IPS DF 4.7 (cell line): ENCODE measurements at regions not wholly inside any gene's neighbourhood (a gene's known extent, or its start where the extent isn't known, plus 50 kb on each side); places are given as distances from the start of the nearest gene placed in this dataset.

Experiments
- DNase-seq: peaks from one replicate; pipeline ENCODE4 v3.0.0-alpha.2; 2013; ENCODE audit warnings: low spot score; ENCODE audit errors: extremely low read depth

DNA sequence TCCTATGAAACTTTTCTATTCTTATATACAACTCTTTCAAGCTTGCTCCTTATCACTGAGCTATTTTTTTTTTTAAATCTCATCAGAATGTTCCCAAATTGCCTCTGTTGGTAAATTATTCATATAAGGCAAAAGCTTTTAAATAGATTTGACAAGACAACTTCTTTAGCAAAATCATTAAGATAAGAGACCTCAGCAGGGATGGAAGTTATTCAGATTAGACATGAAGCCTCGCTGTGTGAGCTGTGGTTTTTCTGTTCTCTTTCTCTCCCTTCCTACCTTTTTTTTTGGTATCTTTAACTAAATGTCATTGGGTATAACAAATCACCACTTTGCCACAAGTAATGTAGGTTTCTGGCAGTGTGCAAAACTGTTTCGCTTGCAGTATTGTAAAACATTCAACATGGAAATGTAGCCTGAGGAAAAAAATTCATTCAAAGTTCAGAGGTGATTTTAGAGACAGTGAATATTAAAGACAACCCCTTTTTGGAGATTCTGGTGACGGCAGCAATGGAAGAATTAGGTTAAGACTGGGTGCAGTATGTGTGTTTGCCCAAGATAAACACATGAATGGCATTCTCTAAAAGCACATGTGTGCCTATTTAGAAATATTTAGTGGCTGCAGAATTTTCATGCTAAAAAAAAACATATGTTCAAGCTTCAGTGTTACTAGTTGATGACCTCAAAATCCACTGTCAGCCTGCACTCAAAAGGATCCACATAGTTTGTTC lies 467.1 kb downstream of the ZNF608 start:
- no peak for DNase-seq

DNA sequence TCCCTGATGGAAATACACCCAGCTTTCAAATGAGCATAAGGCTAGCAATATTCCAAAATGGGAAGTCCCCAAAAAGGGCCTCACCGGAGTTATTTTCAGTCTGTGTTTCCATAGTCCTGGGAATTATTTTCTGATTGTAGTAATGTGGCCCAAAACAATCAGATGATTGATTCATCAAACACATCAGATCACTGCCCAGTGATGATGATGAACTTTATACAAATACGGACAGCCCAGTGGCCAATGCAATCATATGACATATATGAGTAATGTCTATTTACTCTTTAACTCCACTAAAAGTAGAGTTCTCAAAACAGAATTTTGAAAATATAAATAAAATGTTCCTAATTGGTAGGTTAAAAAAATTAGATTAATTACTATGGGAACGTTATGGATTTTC lies 467.8 kb downstream of the ZNF608 start:
- no peak for DNase-seq

DNA sequence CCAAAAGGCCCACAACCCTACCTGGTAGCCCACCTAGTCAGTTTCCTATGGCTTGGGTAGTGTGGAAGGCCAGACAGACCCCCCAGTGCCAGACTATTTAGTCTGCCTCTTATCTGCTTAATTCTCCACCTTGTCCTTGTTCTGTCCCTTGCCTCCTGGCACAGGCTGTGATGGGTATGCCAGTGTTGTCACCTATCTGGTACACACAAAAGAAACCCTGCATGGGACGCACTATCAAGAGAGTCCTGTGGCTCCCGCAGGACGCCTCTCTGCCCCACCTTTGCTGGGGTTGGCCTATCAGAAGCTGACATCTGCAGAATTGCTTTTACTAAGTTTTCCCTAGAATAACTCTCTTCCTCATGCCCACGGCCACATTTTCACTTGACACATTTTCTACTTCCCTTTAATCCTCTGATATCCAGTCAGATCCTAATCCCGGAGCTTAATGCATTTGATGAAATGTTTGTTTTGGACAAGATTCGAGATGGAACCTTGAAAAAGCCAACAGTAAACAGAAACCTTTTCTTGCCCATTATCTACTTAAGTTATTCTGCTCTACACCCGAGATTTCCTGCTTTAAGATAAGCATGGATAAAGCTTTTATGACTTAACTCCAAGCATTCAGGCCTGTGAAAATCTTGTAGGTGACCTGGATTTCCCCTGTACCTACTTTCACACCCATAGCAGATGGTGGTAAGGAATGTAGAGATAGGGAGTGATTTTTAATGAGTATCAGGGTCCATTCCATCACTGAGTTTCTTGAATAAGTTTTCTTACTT lies 468.5 kb downstream of the ZNF608 start:
- no peak for DNase-seq

DNA sequence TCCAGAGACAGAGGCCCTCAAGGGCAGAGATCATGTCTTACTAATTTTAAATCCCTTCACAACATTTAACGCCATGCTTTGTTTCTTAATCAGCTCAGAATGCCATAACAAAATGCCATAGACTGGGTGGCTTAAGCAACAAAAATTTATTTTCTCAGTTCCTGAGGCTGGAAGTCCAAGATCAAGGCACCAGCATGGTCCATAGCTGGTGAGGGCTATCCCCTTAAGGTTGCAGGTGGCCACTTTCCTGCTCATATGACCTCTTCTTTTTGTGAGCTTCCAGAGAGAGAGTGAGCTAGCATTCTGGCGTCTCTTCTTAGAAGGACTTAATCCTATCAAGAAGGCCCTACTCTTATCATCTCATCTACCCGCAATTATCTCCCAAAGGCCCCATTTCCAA lies 470.3 kb downstream of the ZNF608 start:
- no peak for DNase-seq

DNA sequence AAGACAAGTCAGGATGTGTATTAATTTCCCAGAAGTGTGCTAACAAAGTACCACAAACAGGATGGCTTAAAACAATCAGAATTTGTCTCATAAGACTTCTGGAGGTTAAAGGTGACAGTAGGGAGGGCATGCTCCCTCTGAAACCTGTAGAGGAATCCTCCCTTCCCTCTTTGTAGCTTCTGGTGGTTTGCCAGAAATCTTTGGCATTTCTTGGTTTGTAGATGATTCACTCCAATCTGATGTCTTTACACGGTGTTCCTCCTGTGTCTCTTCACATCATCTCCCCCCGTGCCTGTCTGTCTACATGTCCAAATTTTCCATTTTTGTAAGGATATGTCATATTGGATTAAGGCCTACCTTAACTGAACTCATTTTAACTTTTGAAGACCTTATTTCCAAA lies 471.5 kb downstream of the ZNF608 start:
- no peak for DNase-seq

DNA sequence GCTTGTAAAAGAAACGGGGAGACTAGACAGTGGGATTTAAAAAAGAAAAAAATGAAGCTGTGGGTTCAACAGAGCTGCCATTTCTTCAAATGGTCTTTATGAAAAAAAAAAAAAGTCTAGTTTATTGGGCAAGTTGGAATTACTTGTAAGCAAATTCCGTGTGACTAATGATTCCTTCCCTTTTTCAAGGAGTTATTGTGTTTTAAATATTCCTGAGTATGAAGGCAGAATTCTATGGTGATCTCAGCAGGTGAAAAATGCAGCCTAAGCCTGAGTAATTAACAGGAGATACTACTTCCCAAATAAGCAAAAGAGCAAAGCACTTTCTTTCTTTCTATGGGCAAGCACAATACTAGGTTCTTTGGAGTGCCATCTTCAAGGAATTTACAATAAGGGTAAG lies 481.9 kb downstream of the ZNF608 start:
- no peak for DNase-seq

DNA sequence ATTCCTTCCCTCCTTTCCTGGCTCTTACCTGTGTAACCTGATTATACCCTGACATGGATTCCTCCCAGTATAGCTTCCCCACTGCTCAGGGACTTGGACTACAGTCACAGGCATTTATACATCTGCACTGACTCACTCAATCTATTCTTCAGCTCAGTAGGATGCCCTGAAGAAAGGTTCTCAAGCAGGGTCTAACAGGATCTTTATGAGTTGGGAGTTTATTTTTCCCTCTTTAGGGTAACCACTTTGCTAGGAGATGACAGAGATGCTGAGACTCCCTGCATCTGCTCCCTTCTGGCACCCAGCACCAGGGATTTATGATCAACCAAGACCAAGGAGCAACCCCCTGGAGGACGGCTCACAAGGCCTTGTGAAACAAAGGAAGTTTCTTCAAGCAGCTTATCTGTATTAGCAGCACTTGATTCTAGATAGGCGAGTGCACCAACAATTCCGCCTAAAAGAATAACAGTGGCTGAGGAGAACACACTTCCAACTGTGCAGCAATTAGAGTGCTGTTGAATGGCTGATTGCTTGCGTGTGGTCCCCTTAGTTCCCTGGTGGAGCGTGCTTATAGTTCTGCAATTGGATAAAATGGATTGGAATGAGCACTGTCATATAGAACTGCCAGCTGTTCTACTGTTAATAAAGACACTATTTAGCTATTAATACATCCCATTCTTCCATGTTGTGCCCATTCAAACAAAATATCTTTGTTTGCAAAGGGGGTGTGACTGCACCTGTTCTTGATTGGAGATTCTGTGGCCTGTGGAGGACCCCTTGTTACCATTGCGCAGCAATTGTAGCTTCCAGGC lies 482.6 kb downstream of the ZNF608 start:
- no peak for DNase-seq

DNA sequence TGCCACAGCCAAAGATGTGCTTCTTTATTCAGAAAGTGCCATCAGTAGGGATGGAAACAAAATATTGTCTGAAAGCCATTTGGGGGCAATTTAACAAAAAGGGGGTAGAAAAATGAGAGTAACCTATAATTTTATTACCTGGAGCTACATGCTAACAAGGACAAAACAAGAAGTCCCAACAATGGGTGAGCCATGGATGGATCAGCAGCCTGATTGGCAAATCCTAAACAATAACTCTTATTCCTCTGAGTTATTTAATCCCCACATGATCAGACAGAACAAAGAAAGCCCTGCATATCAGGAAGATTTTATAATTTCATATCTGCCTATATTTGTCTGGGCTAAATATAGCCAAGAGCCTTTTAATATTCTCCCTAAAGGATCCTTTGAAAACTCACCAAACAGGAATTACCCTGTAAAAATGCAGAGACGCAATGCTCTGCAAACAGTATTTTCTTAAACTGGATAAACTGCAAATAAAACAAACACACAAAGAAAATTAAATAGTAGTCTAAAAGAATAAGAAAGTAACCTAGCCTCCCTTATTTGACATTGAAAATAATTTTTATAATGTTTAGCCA lies 483.4 kb downstream of the ZNF608 start:
- no peak for DNase-seq

DNA sequence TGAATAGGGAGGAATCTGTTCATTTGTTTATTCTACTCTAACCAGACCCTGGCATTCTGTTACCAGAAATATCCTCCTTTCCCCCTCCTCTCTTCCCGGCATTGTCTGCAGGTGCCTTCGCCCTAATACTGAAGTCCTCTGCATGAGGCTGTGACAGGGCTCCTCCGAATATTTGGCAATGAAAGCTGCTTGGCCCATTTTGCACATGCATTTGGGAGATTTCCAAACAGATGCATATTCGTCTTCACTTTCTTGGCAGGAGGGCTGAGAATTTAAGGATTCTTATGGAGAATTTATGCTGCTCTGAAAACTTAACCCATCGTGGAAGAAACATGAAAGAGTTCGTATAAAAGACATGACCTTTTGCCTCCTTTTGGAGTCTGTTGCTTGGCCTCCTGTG lies 484.0 kb downstream of the ZNF608 start:
- no peak for DNase-seq

DNA sequence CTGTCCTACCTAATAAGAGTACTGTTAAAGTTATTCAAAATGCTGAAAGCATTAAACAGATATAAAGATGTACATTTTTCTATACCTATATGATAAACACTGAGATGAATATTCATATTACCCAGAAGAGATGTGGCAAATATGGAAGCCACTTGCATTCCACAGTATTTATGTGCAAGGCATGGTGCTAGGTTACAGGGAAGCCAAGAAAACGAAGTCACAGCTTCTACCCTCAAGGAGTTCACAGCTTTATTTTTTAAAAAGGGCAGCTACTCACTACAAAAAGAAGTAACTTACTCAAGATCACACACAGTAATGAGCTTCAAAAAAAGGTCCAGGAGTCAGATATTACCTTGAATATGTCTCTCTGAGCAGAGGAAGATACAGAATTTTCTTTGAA lies 484.6 kb downstream of the ZNF608 start:
- no peak for DNase-seq

DNA sequence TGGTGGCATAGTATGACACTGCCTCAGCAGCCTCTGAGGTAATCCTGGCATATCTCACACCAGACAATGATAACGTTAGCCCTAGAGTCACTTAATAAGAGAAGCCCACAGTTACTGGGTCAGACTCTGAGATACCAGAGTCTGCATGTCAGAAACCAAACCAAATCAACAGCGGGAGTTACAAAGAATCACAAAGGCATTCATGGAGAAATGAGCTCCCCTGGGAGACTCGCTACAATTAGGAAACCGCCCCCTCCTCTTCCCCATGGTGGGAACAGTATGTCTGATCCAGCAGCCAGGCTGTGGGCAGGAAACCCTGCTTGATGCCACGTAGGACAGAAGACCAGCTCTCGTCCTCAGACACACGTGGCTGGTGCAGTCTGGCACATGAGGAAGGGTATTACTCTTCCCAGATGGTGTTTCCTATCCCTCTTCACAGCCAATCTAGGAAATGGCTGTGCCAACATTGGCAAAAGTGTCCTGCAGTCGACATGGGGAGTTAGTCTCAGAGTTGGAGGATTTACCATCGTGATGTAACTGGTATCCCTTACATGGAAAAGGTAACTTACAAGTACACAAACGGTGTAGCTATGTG lies 485.4 kb downstream of the ZNF608 start:
- DNase-seq = no peak

DNA sequence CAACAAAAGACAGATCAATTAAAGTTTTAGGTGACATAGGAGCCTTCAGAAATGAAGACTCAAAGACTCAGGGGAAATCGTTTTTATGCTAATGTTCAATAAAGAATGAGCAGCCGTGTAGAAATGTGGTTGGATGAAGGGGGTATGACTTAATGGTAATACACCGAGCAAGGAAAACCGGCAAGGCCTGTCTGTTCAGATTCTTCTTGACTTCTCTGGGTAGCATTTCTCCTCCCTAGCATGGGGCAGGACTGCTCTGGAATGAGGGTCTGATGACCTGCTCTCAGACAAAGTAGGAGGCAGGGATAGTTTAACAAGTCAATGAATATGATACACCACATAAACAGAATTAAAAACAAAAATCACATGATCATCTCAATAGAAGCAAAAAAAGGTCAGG lies 487.4 kb downstream of the ZNF608 start:
- no peak for DNase-seq

DNA sequence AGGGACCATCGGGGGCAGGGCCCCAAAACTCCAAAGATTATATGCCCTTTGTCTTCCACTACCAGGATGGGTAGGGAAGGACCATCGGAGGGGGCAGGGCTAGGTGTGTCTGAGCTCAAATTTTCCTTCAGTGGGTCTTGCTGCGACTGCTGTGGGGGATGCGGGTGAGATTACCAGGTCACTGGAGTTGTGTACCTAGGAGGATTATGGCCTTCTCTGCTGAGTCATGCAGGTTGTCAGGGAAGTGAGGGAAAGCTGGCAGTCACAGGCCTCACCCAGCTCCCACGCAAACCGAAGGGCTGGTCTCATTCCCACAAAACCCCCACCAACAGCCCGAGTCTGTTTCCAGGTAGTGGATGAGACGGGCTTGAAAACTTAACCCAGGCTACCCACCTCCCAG lies 489.4 kb downstream of the ZNF608 start:
- DNase-seq = no peak

DNA sequence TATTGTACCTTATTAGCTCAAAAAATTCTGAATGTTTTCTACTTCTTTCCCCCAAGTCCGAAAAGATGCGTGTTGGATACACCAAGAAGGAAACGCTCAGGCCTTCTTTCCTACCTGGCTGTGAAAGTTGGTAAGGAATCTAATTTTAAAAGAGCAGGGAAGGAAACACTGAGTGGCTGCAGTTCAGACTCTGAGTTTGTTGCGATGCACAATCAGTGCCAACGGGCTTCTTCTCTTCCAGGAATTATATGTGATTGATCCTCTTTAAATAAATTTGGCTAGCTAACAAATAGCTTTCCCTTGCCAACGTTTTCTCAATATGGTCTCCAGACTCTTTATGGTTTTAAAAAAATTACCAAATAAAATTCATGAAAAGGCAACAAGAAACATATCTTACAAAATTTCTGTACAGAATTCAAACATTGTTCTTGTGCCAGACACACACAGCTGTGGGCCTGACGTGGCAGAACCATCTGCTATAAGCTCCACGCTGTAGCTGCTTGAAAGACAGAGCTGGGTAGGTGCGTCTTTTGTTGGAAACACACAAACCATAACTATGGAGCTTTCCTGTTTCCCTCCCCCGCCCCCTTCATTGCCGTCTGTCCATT lies 493.1 kb downstream of the ZNF608 start:
- DNase-seq = no peak

DNA sequence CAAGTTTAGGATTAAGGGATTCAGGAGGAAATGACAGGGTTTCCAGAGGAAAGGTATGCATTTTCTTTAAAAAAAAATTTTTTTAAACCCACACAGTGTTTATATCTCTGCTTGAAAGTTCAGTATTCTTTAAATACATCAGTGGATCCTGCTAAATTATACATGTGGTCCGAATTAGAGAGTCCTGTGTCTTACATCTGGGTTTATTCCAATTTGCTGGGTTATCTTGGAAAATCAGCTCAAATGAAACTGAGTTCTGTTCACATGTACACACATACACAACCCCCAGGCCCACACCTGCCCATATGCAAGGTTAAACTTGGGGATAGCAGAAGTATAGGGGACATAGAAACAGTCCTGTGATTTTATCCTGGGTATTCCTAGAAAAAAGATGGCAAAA lies 493.7 kb downstream of the ZNF608 start:
- no peak for DNase-seq

DNA sequence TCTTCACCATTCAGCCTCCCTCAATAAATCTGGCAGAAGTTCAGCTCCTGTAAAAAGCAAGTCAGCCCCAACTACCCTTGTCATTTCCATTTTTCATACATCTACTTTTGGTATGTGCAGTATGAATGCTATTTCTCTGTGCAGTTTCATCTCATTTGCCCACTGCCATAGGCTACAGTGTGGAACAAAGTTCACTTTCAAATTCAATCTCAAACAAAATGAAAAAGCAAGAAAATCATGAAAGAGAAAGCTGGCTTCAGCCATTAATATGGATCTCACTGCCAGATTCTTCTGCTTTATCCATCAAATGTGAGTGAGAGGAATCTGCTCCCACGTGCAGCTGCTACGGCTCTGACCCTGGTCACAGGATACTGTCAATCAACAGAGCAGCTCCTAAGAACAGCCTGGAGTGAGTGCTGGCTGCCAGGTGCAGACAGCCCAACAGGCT lies 494.2 kb downstream of the ZNF608 start:
- no peak for DNase-seq

DNA sequence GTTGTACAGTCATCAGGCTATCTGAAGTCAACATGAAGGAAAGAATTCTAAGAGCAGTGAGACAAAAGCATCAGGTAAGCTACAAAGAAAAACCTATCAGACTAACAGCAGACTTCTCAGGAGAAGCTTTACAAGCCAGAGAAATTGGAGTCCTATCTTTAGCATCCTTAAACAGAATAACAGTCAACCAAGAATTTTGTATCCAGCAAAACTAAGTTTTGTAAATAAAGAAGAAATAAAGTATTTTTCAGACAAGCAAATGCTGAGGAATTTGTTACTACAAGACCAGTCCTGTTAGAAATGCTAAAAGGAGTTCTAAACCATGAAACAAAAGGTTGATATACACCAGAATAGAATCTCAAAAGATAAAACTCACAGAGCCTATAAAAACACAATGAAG lies 501.2 kb downstream of the ZNF608 start:
- no peak for DNase-seq

DNA sequence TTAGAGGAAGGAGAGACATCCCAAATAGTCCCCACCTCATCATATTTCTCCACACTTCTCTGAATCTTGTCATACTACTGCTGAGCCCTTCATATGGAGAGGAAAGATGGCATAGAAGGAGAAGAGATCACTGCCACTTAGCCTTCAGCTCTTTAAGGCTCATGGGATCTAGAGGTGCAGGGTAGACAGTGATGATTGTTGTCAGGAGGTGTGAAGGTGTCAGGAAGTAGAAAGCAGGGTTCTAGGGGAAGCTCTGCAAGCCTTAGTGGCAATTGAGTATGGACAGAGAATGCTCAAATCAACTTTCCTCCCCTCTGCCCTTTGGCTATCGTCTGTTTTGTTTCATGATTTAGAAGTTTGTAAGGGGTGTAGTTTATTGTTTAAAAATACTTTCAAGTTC lies 505.7 kb downstream of the ZNF608 start:
- no peak for DNase-seq

DNA sequence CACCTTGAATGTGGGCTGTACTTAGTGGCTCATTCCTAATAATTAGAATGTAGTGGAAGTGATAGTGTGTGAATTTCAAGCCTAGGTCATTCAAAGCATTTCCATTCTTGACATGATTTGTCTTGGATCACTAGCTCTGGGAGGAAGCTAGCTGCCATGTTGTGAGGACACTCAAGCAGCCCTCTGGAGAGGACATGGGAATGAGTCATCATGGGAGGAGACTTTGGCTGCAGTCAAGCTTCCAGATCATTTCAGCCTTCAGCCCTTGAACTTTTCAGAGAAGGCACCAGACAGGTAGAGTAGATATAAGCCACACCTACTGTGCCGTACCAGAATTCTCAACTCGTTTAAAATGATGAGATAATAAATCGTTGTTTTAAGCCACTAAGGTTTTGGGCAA lies 506.9 kb downstream of the ZNF608 start:
- DNase-seq = no peak

DNA sequence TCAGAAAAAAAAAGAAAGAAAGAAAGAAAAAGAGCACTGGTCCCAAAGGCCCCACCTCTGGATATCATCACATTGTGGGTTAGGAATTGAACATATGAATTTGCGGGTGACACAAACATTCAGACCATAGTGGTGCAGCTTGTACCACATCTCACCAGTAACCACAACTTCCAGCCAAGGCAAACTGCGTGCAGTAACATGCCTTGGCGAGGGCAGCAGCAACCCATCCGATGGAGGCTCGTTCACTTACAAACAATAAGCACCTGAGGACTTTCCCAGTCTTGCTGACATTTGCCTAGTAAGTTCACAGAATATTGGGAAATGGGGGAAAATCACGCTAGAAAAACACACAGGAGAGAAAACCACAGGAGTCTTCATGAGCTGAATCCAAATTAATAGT lies 508.1 kb downstream of the ZNF608 start:
- DNase-seq = no peak

DNA sequence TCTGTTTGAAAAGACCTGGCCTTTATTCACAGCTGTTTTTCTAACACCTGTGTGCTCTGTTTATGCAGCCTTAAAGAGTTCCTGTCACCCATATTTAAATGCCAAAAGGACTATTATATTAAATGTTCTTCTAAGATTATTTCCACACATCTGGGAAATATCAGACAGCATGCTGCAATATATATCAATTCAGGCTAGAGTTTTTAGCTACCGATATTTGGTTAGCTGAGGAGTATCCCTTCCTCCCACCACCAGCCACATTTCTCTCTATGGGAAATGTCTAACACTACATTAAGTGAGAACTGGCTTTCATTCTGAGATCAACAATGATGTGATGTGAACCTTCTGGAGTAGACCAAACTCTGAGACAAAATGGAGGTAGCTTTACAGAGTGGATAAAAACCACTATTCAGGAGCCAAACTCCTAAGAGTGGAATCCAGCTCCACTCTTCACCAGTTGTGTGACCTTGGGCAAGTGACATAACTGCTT lies 509.2 kb downstream of the ZNF608 start:
- DNase-seq = no peak
